Stimulated activated memory B cell treated with anti-CD40 and anti-IgM and Interleukin-4, amounts not matched to agents 10 μg/mL and 1 μg/mL and 100 μg/mL, for 72 hours (primary cell): ENCODE measurements at regions not wholly inside any gene's neighbourhood (a gene's known extent, or its start where the extent isn't known, plus 50 kb on each side); places are given as distances from the start of the nearest gene placed in this dataset.

ENCODE experiments used
- ATAC-seq: fragments of 150-1000 bp; cut with Tn5 transposase; 2 replicates; pipeline ENCODE4 v1.10.0; 2021
- H3K27ac Mint-ChIP-seq: one replicate; pipeline ENCODE4 v1.8.0; 2022; ENCODE audit warnings: mild to moderate bottlenecking, mixed read lengths
- H3K27me3 Mint-ChIP-seq: one replicate; pipeline ENCODE4 v1.8.0; 2022; ENCODE audit warnings: mixed read lengths
- H3K36me3 Mint-ChIP-seq: one replicate; pipeline ENCODE4 v1.8.0; 2022; ENCODE audit warnings: mixed read lengths
- H3K4me1 Mint-ChIP-seq: one replicate; pipeline ENCODE4 v1.8.0; 2022; ENCODE audit warnings: mixed read lengths
- H3K4me3 Mint-ChIP-seq: one replicate; pipeline ENCODE4 v1.8.0; 2022; ENCODE audit warnings: mild to moderate bottlenecking, moderate library complexity, mixed read lengths
- H3K9me3 Mint-ChIP-seq: one replicate; pipeline ENCODE4 v1.8.0; 2022; ENCODE audit warnings: mixed read lengths

DNA sequence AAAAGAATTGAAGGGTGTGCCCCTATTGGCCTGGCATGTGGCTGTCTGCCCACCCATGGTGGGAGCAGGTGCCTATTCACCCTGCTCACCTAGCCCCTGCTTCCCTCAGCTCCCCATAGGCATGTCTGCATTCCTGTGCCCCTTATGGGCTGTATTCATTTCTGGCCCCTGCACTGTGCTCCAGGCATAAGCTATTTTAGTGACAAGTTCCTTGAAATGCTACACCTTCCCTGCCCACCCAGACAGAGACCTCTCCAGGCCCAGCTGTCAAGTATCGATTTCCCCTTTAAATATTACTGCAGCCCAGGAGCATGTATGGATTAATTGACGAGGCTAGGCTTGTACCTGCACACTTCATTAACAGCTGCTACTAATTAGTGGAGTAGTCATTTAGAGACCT is 235.4 kb downstream of the RPS24 start:
- H3K4me1 Mint-ChIP-seq, result no peaks in the 10 kb centered on the region
- no peak overlapping the region for H3K4me3 Mint-ChIP-seq
- no peaks in the 10 kb centered on the region for H3K36me3 Mint-ChIP-seq
- peaks cover 7% of the 10 kb centered on the region for H3K27me3 Mint-ChIP-seq
- ATAC-seq, result no peak
- no peaks in the 10 kb centered on the region for H3K9me3 Mint-ChIP-seq
- H3K27ac Mint-ChIP-seq, result no peak overlapping the region

GRCh38 chr10:78272329-78272728 is 238.7 kb downstream of the RPS24 start:
- Mint-ChIP-seq H3K9me3 (peaks cover 3% of the 10 kb centered on the region), H3K27ac (no peak overlapping the region), H3K4me3 (no peak overlapping the region), H3K27me3 (peaks cover 7% of the 10 kb centered on the region), H3K36me3 (no peaks in the 10 kb centered on the region), H3K4me1 (no peaks in the 10 kb centered on the region)
- ATAC-seq, result no peak

- H3K4me1 Mint-ChIP-seq, result no peaks in the 10 kb centered on the region
- H3K27me3 Mint-ChIP-seq, result peaks cover 7% of the 10 kb centered on the region
- H3K4me3 Mint-ChIP-seq, result no peak overlapping the region
- peaks cover 3% of the 10 kb centered on the region for H3K9me3 Mint-ChIP-seq
- ATAC-seq, result no peak
- H3K36me3 Mint-ChIP-seq, result no peaks in the 10 kb centered on the region
- H3K27ac Mint-ChIP-seq, result no peak overlapping the region
Measured at GRCh38 chr10:78274491-78274890, 240.8 kb downstream of the RPS24 start.

DNA sequence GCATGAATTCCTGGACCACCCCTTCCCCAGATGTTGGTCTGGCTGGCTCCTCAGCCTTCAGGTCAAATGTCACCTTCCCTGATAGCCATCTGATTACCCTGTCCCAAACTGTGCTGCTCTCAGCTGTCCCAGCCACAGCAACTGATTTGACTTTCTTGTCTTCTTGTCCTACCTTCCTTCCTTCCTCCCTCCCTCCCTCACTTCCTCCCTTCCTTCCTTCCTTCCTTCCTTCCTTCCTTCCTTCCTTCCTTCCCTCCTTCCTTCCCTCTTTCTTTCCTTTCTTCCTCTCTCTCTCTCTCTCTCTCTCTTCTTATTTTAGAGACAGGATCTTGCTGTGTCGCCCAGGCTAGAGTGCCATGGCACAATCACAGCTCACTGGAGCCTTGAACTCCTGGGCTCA is 242.5 kb downstream of the RPS24 start:
- Mint-ChIP-seq H3K9me3 (peaks cover 3% of the 10 kb centered on the region), H3K27me3 (peaks cover 12% of the 10 kb centered on the region), H3K27ac (no peak overlapping the region), H3K36me3 (no peaks in the 10 kb centered on the region), H3K4me1 (peaks cover 2% of the 10 kb centered on the region), H3K4me3 (no peak overlapping the region)
- no peak for ATAC-seq

DNA sequence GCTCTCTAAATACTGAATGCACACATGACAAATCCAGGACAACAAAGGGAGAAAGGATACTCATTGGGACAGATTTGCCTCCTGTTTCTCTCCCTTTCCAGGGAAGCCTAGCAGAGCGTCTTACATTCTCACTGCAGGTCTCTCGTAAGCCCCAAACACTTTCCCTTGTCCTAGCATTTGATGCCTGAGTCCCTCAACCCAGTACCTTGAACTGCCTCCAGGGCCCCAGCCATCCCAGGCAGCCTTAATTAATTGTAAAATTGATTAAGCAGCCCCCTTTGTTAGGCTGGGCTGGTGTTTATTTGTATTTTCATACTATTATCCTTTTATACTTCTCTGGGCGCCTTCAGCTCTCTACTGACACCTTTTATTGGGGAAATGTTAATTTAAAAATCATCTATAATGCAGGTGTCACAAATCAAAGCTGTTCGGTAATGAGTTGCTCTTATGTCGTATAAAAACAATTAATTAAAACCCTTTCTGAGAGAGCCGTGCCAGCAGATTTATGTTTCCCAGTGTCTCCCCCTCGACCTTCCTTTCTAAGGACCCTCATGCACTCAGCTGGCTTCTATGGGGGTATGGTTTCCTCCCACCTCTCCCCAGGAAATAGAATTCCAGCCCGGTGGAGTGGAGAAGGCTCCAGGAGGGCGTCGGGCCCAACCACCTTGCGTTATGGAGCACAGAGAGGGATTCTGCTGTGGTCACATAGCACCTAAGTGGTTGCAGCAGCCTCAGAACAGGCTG is 243.8 kb downstream of the RPS24 start:
- Mint-ChIP-seq H3K27me3 (peaks cover 21% of the 10 kb centered on the region), H3K4me1 (peaks cover 6% of the 10 kb centered on the region), H3K4me3 (no peak overlapping the region), H3K27ac (no peak overlapping the region), H3K9me3 (peaks cover 3% of the 10 kb centered on the region), H3K36me3 (no peaks in the 10 kb centered on the region)
- ATAC-seq, result no peak

- Mint-ChIP-seq H3K36me3 (no peaks in the 10 kb centered on the region), H3K27ac (no peak overlapping the region), H3K4me3 (no peak overlapping the region), H3K9me3 (peaks cover 3% of the 10 kb centered on the region), H3K4me1 (peaks cover 6% of the 10 kb centered on the region), H3K27me3 (peaks cover 26% of the 10 kb centered on the region)
- ATAC-seq, result no peak
Measured at GRCh38 chr10:78278058-78278404, 244.4 kb downstream of the RPS24 start.

DNA sequence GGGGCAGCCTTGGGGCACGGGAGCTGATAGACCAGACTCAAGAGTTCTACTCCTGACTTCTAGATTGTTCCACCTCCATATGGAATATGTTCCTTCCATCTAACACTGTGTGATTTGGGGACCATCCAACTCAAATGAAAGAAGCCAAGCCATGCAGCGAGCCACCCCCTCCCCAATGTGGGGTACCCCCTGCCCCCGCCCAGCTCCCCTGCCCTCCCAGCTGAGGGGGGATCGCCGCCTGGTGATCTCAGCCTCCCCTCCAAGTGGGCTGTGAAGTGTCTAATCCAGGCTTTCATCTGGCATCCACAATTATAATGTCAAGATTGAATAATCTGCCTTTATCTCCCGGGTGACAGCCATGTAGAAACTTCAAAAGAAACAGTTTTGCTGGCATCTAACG is 246.1 kb downstream of the RPS24 start:
- H3K27me3 Mint-ChIP-seq, result peaks cover 30% of the 10 kb centered on the region
- H3K9me3 Mint-ChIP-seq, result peaks cover 3% of the 10 kb centered on the region
- no peak for ATAC-seq
- no peak overlapping the region for H3K27ac Mint-ChIP-seq
- H3K36me3 Mint-ChIP-seq, result no peaks in the 10 kb centered on the region
- H3K4me3 Mint-ChIP-seq, result no peak overlapping the region
- peaks cover 6% of the 10 kb centered on the region for H3K4me1 Mint-ChIP-seq

- H3K27ac Mint-ChIP-seq, result no peak overlapping the region
- no peak for ATAC-seq
Measured at GRCh38 chr10:78280604-78281003, 246.9 kb downstream of the RPS24 start.

DNA sequence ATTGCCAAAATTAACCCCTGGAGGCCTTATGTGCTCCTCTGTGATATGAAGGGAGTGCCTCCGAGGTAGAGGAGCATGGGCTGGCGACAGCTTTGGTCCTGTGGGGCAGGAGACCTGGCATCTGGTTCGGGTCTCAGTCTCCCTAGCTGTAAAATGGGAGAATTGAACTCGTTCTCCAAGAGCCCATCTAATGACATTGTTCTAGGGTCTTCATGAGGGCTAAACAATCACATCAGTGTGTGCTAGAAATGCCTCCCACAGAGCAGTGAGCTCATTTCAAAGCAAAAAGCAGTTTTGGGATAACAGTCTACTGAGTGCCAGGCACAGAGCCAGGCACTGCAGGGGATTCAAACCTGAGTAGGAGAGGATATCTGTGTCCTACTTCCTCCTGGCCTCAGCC is 248.0 kb downstream of the RPS24 start:
- H3K4me3 Mint-ChIP-seq, result no peak overlapping the region
- peaks cover 6% of the 10 kb centered on the region for H3K4me1 Mint-ChIP-seq
- no peaks in the 10 kb centered on the region for H3K9me3 Mint-ChIP-seq
- H3K27me3 Mint-ChIP-seq, result peaks cover 30% of the 10 kb centered on the region
- ATAC-seq, result no peak
- no peaks in the 10 kb centered on the region for H3K36me3 Mint-ChIP-seq
- H3K27ac Mint-ChIP-seq, result no peak overlapping the region

More at GRCh38 chr10:78280604-78281003, 246.9 kb downstream of the RPS24 start:
- H3K27me3 Mint-ChIP-seq, result peaks cover 30% of the 10 kb centered on the region
- H3K9me3 Mint-ChIP-seq, result peaks cover 3% of the 10 kb centered on the region
- peaks cover 6% of the 10 kb centered on the region for H3K4me1 Mint-ChIP-seq
- H3K4me3 Mint-ChIP-seq, result no peak overlapping the region
- no peaks in the 10 kb centered on the region for H3K36me3 Mint-ChIP-seq

GRCh38 chr10:78283069-78283682 is 249.5 kb downstream of the RPS24 start:
- H3K4me1 Mint-ChIP-seq, result peaks cover 6% of the 10 kb centered on the region
- no peaks in the 10 kb centered on the region for H3K36me3 Mint-ChIP-seq
- H3K4me3 Mint-ChIP-seq, result no peak overlapping the region
- peaks cover 30% of the 10 kb centered on the region for H3K27me3 Mint-ChIP-seq
- no peak overlapping the region for H3K27ac Mint-ChIP-seq
- no peaks in the 10 kb centered on the region for H3K9me3 Mint-ChIP-seq
- no peak for ATAC-seq

DNA sequence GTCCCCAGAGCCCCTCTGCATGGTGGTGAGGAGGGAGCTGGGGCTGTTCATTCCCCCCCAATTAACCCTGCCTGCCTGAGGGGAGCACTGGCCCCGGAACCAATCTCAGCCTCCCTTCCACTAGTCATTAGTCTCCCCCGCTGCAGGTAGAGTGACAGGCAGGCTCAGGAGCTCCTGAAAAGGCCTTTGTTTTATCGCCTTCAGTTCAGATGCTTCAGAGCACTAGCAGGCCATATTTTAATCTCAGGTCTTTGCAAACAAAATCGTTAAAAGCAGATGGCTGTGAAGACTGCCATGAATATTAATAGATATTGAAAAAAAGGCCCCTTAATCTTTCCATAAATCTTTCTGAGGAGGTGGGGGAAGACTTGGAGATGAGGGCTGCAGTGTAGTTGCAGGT is 250.7 kb downstream of the RPS24 start:
- Mint-ChIP-seq H3K27me3 (peaks cover 30% of the 10 kb centered on the region), H3K36me3 (no peaks in the 10 kb centered on the region), H3K27ac (no peak overlapping the region), H3K4me1 (peaks cover 6% of the 10 kb centered on the region), H3K9me3 (no peaks in the 10 kb centered on the region), H3K4me3 (no peak overlapping the region)
- ATAC-seq, result no peak

GRCh38 chr10:78285226-78285625 is 251.6 kb downstream of the RPS24 start:
- H3K4me1 Mint-ChIP-seq, result peaks cover 6% of the 10 kb centered on the region
- no peak overlapping the region for H3K4me3 Mint-ChIP-seq
- no peak overlapping the region for H3K27ac Mint-ChIP-seq
- no peaks in the 10 kb centered on the region for H3K36me3 Mint-ChIP-seq
- no peak for ATAC-seq
- no peaks in the 10 kb centered on the region for H3K9me3 Mint-ChIP-seq
- H3K27me3 Mint-ChIP-seq, result peaks cover 27% of the 10 kb centered on the region

GRCh38 chr10:78286186-78286585 is 252.5 kb downstream of the RPS24 start:
- H3K4me1 Mint-ChIP-seq, result peaks cover 4% of the 10 kb centered on the region
- ATAC-seq, result no peak
- H3K27me3 Mint-ChIP-seq, result peaks cover 18% of the 10 kb centered on the region
- no peak overlapping the region for H3K27ac Mint-ChIP-seq
- H3K36me3 Mint-ChIP-seq, result no peaks in the 10 kb centered on the region
- H3K4me3 Mint-ChIP-seq, result no peak overlapping the region
- H3K9me3 Mint-ChIP-seq, result no peaks in the 10 kb centered on the region

DNA sequence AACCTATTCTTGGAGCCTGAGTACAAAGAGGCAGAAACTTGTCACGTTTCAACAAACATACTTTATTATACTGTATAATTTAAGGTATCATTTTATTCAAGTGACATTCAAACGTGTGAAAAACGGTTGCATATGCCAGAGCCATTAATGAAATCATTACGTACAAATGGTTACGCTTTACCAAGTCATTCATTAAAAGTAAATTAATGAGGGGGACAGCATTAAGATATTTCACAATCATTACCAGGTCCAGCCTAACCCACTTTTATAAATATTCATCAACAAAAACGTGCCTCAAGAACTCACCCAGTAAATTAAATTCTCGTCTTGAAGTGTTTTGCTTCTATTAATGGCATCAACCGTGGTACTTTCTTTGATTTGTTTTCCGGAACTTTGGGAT is 253.0 kb downstream of the RPS24 start:
- peaks cover 17% of the 10 kb centered on the region for H3K27me3 Mint-ChIP-seq
- no peaks in the 10 kb centered on the region for H3K4me1 Mint-ChIP-seq
- H3K9me3 Mint-ChIP-seq, result no peaks in the 10 kb centered on the region
- no peaks in the 10 kb centered on the region for H3K36me3 Mint-ChIP-seq
- no peak overlapping the region for H3K4me3 Mint-ChIP-seq
- ATAC-seq, result no peak
- no peak overlapping the region for H3K27ac Mint-ChIP-seq

GRCh38 chr10:78287618-78288017 is 254.0 kb downstream of the RPS24 start:
- Mint-ChIP-seq H3K27ac (no peak overlapping the region), H3K4me1 (peaks cover 5% of the 10 kb centered on the region)

DNA sequence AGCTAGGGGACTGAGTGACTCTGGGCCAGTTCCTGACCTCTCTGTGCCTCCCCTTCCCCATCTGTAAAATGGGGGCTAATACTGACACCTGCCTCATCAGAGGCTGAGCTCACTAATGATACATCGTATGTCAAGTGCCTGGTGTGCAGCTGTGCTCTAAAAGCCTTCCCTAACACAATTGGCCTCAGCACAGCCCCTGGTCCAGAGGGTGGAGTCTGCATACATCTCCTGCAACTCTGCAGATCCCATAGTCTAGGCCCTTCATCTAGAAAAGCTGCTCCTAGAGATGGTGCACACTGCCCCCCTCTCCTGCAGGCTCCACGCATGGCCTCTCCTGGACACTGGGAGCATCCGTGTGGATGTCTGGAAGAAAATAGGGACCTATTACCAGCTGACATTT is 255.0 kb downstream of the RPS24 start:
- ATAC-seq, result no peak
- Mint-ChIP-seq H3K27me3 (no peaks in the 10 kb centered on the region), H3K4me3 (no peak overlapping the region), H3K27ac (no peak overlapping the region), H3K36me3 (no peaks in the 10 kb centered on the region), H3K9me3 (no peaks in the 10 kb centered on the region), H3K4me1 (peaks cover 12% of the 10 kb centered on the region)

More at GRCh38 chr10:78287618-78288017, 254.0 kb downstream of the RPS24 start:
- ATAC-seq, result no peak
- no peak overlapping the region for H3K4me3 Mint-ChIP-seq
- peaks cover 8% of the 10 kb centered on the region for H3K27me3 Mint-ChIP-seq
- no peaks in the 10 kb centered on the region for H3K36me3 Mint-ChIP-seq
- no peaks in the 10 kb centered on the region for H3K9me3 Mint-ChIP-seq
